ENCODE measurements at regions not wholly inside any gene's neighbourhood (a gene's known extent, or its start where the extent isn't known, plus 50 kb on each side); places are given as distances from the start of the nearest gene placed in this dataset.

DNA sequence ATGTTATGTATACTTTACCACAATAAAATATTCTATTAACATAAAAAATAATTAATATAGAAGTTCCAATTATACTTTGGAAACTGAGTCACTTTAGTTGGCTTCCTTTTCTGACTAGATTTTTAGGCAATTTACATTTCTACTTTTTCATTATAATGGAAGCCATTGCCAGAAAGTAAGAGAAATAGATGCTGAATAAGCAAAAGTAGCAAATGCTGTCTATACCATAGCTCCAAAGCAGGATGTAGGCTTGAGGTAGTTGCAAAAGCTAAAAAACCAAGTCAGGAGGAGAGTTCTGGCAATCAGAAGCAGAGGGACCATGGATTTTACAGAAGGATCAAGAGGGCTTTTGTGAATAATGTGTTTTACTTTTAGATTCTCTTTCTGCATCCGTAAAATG, 262.4 kb upstream of the TMEM229A start:
- Histone ChIP-seq H4K20me1 (ENCODE audit: insufficient read depth, low read length) (no peaks in the 10 kb centered on the region), H3K4me2 (ENCODE audit: low read depth, low read length) (no peak overlapping the region), H3K36me3 (replicated peaks; ENCODE audit: insufficient read depth, low read length) (no peaks in the 10 kb centered on the region), H3K9me2 (replicated peaks; ENCODE audit: insufficient read depth, low read length) (no peaks in the 10 kb centered on the region), H3K9ac (ENCODE audit: low read length) (no peak overlapping the region), H3K4me3 (ENCODE audit: low read length) (no peak overlapping the region), H3K27ac (ENCODE audit: low read length) (no peak overlapping the region), H2AFZ (ENCODE audit: low read length) (no peak overlapping the region), H3K27me3 (replicated peaks; ENCODE audit: insufficient read depth, low read length) (no peaks in the 10 kb centered on the region), H3K4me1 (ENCODE audit: low read length) (no peaks in the 10 kb centered on the region), H3F3A (ENCODE audit: insufficient read depth, low read length) (no peaks in the 10 kb centered on the region), H3K9me3 (replicated peaks; ENCODE audit: insufficient read depth, low read length) (no peaks in the 10 kb centered on the region), H3K79me2 (ENCODE audit: low read length) (no peaks in the 10 kb centered on the region)
- TF ChIP-seq, protein P1, sequence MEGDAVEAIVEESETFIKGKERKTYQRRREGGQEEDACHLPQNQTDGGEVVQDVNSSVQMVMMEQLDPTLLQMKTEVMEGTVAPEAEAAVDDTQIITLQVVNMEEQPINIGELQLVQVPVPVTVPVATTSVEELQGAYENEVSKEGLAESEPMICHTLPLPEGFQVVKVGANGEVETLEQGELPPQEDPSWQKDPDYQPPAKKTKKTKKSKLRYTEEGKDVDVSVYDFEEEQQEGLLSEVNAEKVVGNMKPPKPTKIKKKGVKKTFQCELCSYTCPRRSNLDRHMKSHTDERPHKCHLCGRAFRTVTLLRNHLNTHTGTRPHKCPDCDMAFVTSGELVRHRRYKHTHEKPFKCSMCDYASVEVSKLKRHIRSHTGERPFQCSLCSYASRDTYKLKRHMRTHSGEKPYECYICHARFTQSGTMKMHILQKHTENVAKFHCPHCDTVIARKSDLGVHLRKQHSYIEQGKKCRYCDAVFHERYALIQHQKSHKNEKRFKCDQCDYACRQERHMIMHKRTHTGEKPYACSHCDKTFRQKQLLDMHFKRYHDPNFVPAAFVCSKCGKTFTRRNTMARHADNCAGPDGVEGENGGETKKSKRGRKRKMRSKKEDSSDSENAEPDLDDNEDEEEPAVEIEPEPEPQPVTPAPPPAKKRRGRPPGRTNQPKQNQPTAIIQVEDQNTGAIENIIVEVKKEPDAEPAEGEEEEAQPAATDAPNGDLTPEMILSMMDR (IDR thresholded peaks at IDR 0.05; ENCODE audit: low read length) = no peak
- TF ChIP-seq EZH2phosphoT487 (IDR thresholded peaks at IDR 0.05; ENCODE audit: low read length) (no peak), EZH2 (optimal IDR thresholded peaks at IDR 0.05; ENCODE audit: low read depth, low read length) (no peak)
- DNase-seq = no peak

DNA sequence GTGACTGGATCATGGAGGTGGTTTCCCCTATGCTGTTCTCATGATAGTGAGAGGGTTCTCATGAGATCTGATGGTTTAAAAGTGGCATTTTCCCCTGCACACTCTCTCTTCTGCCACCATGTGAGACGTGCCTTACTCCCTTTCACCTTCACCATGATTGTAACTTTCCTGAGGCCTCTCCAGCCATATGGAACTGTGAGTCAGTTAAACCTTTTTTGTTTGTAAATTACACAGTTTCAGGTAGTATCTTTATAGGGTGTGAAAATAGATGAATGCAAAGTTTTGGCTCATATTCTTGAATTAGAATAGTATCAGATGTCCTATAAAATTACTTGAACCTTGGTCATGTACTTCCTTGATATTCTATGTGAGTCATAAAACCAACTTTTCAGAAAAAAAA, 252.1 kb upstream of the TMEM229A start:
- Histone ChIP-seq H2AFZ (ENCODE audit: low read length) (no peak overlapping the region), H3F3A (ENCODE audit: insufficient read depth, low read length) (no peaks in the 10 kb centered on the region), H3K9ac (ENCODE audit: low read length) (no peak overlapping the region), H4K20me1 (ENCODE audit: insufficient read depth, low read length) (no peaks in the 10 kb centered on the region), H3K4me1 (ENCODE audit: low read length) (no peaks in the 10 kb centered on the region), H3K79me2 (ENCODE audit: low read length) (no peaks in the 10 kb centered on the region), H3K36me3 (replicated peaks; ENCODE audit: insufficient read depth, low read length) (no peaks in the 10 kb centered on the region), H3K4me2 (ENCODE audit: low read depth, low read length) (no peak overlapping the region), H3K4me3 (ENCODE audit: low read length) (no peak overlapping the region), H3K27ac (ENCODE audit: low read length) (no peak overlapping the region), H3K9me2 (replicated peaks; ENCODE audit: insufficient read depth, low read length) (no peaks in the 10 kb centered on the region), H3K27me3 (replicated peaks; ENCODE audit: insufficient read depth, low read length) (no peaks in the 10 kb centered on the region), H3K9me3 (replicated peaks; ENCODE audit: insufficient read depth, low read length) (no peaks in the 10 kb centered on the region)
- TF ChIP-seq EZH2 (optimal IDR thresholded peaks at IDR 0.05; ENCODE audit: low read depth, low read length) = no peak
- no peak for TF ChIP-seq EZH2phosphoT487 (IDR thresholded peaks at IDR 0.05; ENCODE audit: low read length)
- TF ChIP-seq, protein P1 (IDR thresholded peaks at IDR 0.05; ENCODE audit: low read length) = no peak
- no peak for DNase-seq

DNA sequence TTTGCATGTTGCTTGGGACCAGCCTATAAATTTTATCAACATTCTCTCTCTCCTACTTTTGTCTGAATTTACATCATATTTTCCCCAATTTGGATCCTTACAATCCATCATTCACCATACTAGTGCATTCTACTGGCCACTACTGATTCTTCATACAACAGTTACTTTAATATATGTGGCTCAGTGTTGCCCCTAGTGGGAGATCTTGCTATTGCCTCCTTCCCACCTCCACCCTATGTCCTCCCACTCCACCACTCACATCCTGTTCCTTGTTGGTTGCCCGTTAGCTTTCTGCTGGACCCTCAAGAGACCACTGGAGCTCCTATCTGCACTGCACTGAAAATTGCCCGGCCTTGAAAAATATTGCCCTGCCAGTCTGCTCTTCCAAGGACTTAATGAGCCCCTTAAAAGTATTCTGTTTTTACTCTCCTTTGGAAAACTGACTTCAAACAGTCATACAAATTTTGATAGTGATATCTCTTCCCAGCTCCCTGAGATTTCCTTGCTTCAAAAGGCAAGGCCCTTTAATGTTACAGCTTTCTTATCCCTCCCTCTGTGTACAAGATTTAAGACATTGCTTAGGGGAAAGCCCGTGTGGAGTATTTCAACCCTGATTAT, 243.2 kb upstream of the TMEM229A start:
- Histone ChIP-seq H3K79me2 (ENCODE audit: low read length) (no peaks in the 10 kb centered on the region), H3K9me2 (replicated peaks; ENCODE audit: insufficient read depth, low read length) (no peaks in the 10 kb centered on the region), H3K4me1 (ENCODE audit: low read length) (no peaks in the 10 kb centered on the region), H3K27ac (ENCODE audit: low read length) (no peak overlapping the region), H3K9ac (ENCODE audit: low read length) (no peak overlapping the region), H3K27me3 (replicated peaks; ENCODE audit: insufficient read depth, low read length) (no peaks in the 10 kb centered on the region), H3F3A (ENCODE audit: insufficient read depth, low read length) (no peaks in the 10 kb centered on the region), H3K4me2 (ENCODE audit: low read depth, low read length) (no peak overlapping the region), H4K20me1 (ENCODE audit: insufficient read depth, low read length) (no peaks in the 10 kb centered on the region), H3K36me3 (replicated peaks; ENCODE audit: insufficient read depth, low read length) (no peaks in the 10 kb centered on the region), H2AFZ (ENCODE audit: low read length) (no peak overlapping the region), H3K4me3 (ENCODE audit: low read length) (no peak overlapping the region), H3K9me3 (replicated peaks; ENCODE audit: insufficient read depth, low read length) (no peaks in the 10 kb centered on the region)
- TF ChIP-seq, protein P1 (IDR thresholded peaks at IDR 0.05; ENCODE audit: low read length) = peak; percentile 83
- TF ChIP-seq EZH2 (optimal IDR thresholded peaks at IDR 0.05; ENCODE audit: low read depth, low read length) (no peak), EZH2phosphoT487 (IDR thresholded peaks at IDR 0.05; ENCODE audit: low read length) (no peak)
- DNase-seq = peak; percentile 55

Measured in MM.1S (cell line).